Breast epithelium (tissue), 3 donors: ENCODE measurements at regions not wholly inside any gene's neighbourhood (a gene's known extent, or its start where the extent isn't known, plus 50 kb on each side); places are given as distances from the start of the nearest gene placed in this dataset.

Source experiments
- CTCF ChIP-seq, 3 donors: fragments of 450-650 bp; IDR thresholded peaks; one replicate each; pipeline ENCODE4 v1.5.1; 2016 to 2017; ENCODE audit warnings: antibody characterized with exemption in 3 of 3, mild to moderate bottlenecking in 3 of 3, moderate library complexity in 3 of 3
- POLR2A ChIP-seq: fragments of 450-650 bp; IDR thresholded peaks from one replicate; pipeline ENCODE4 v1.6.1; 2016; ENCODE audit warnings: antibody characterized with exemption, mild to moderate bottlenecking, moderate library complexity
- POLR2AphosphoS5 ChIP-seq, 3 donors: sonication (generic); formaldehyde crosslinking; IDR thresholded peaks; one replicate each; pipeline ENCODE4 v1.6.1; 2017; ENCODE audit warnings: antibody characterized with exemption in 3 of 3

- TF ChIP-seq CTCF (IDR thresholded peaks at IDR 0.05) (no peak), POLR2AphosphoS5 (IDR thresholded peaks at IDR 0.05) (no peak), POLR2A (no peak)
Observed at GRCh38 chr2:150850641-150851040, 363.2 kb upstream of the RND3 start.
